Inflammatory macrophage treated with lipopolysaccharide for 1 hour (primary cell): ENCODE measurements at regions not wholly inside any gene's neighbourhood (a gene's known extent, or its start where the extent isn't known, plus 50 kb on each side); places are given as distances from the start of the nearest gene placed in this dataset.
"Not testable (repeated sequence)": the region's sequence is repeated elsewhere in the genome, so short reads cannot be mapped to it uniquely, and the experiment has no call there.

ENCODE experiments used
- DNase-seq, 2 donors: peaks; one replicate each; pipeline ENCODE4 v3.0.0-alpha.2; 2020 to 2022

DNA sequence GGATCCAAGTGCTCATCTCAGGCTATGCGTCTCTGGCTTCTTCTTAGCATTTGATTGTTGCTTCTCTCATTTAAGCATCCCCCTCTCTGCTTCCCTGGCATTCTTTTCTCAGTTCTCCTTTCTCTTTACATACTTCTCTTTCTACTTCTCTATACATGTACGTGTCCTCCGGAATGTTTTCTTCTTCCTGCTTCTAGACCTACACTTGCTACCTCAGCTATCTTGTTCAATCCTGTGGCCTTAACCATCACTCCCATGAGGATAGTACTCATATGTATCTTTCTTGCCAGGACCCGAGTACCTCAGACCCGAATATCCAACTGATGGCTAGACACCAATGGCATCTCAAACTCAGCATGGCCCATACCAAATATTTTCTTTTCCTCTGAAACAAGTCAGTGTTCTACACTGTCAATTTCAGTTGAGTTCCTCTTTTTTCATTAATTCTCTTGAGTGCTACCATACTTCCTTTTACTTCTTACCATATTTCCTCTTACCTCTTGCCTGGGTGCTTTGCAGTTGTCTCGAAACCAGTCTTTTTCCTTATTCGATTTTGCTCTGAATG is 115.1 kb upstream of the SLC38A2 start:
- DNase-seq = peak; percentile 13 to 37

DNA sequence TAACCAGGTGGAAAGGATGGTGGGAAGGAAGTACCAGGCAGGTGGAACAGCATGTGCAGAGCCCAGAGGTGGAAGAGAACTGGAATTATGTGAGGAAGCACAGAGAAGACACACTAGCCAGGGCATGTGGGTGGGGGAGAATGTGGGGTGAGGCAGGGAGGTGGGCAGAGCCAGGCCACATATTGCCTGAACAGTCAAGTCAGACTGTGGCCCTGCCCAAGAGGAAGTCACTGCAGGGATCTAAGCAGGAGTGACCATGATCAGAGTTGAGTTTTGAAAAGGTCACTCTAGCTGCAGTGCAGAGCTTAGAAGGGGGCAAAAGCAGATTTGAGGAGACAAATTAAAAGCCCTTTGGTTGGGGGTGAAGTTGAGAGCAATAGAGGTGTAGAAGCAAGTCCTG is 114.0 kb upstream of the SLC38A2 start:
- peak; percentile 47 to 70 for DNase-seq

DNA sequence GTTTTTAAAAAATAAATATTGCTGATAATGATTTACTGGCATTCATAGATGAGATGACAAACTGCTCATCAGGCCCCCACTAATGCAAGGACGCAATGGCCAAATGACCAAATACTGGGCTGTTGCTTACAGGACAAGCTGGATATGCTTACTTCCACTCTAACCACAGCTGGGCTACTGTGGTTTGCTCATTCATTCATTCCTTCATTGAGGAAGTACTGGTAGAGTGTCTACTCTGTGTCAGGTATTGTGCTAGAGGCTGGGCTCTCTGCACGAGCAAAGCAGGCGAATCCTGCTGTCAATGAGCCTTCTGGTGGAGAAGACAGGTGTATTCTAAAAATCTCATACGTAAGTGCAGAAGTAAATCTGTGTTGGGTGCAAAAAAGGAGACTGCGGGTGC is 113.3 kb upstream of the SLC38A2 start:
- DNase-seq = no peak

DNA sequence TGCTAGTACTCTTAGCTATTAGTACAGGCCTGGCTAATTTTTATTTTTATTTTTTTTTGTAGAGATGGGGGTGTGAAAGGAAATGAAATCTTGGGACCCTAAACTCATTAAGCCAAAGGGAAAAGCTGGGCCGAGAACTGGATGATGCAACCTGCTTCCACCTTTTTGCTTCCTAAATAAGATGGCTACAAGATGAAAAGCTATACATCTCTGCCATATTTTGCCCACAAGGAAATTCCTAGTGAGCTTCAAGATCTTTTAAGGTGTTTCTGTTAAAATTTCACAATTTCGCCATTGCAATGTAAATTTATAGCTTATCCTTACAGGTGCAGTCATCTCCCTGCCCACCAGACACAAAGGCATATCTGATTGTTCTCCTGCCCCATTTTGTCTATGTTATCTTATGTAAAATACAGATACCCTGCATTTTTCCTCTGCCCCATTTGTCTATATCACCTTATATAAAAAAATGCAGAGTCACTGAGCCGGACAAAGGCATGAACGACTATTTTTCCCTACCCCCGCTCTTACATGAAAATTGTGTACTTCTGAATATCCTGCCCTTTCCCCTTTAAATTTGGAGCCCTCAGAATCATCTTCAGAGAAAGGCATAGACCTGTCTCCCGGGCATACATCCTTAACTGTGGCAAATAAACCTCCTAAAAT is 112.0 kb upstream of the SLC38A2 start:
- no peak for DNase-seq

DNA sequence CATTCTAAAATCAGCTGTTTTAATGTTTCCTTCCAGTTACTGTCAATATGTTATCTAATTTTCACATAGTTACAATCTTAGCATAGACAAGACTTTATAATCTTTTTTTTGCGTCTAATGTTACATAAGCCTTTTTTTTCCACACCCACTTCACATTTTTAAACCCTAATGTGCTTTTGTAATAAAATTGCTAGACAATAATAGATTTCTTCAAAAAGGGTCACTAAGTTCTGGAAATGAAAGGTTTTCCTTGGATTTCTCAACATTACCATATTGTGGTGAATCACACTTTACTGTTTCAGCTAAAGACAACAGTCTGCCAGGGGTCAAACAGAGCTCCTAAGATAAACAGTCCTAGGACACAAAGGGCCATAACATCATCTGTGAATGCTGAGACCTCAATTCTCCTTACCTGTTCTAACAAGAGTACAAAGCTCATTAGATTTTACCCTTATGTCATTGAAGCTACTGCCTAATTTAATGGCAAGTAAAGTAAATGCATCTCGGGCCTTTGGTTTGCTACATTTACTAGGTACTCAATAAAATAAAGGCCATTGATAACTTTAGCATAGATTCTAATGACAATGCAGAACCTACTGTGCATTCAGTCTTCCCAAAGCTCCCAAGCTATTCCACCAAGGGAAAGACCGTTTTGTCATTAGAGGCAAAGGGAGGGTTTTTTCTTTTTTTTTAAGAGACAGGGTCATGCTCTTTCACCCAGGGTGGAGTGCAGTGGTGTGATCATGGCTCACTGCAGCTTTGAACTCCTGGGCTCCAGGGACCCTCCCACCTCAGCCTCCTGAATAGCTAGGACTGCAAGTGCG is 111.2 kb upstream of the SLC38A2 start:
- DNase-seq = peak; percentile 52 to 69

DNA sequence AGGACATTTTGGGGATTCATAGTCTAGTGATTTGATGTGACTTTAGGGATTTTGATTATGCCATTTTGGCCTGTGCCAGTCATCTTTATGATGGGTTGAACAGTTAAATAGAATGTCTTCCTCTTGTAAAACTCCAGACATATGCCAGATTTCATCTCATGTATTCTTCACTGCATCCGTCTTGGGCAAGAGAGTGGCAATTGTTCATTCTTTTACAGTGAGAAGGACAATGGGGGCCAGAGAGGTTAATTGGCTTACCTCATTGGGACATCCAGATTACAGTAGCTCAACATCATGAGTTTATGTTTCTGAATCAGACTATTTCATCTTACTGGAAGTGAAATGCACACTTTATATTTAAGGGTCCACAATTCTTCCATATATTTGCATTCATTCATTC is 108.2 kb upstream of the SLC38A2 start:
- DNase-seq = no peak

DNA sequence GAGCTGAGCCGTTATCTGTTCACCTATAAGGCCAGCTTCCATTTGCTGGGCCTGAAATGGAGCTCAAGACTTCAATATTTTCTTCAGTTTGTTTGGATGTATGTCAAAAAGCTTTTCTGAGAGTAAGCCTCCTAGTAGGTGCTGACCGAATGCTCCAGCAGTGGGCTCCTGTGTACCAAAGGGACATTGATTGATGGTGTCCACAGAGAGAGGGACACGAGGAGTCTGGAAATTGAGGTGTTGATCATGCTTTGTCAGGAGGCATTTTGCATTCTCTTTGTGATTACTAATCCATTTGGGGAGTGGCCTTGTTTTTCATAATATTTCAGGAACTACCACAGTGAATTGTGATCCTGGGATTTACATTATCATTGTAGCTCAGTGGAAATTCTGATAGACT is 107.7 kb upstream of the SLC38A2 start:
- no peak for DNase-seq

DNA sequence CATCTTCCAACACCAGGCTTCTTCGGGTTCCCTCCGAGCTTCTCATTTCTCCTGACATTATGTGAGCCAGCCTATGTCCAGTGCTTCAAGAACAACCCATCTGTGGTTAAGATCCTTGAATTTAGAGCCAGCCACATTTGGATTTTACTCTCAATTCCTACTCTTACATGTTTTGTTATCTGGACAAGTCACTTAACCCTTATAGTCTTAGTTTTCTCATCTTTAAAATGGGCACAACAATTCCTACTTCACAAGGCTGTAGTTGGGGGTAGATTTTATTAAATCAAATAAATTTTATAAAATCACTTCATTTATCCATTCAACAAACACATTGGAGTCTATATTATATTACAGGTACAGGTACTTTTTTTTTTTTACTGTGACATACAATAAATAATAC is 105.5 kb upstream of the SLC38A2 start:
- no peak for DNase-seq

DNA sequence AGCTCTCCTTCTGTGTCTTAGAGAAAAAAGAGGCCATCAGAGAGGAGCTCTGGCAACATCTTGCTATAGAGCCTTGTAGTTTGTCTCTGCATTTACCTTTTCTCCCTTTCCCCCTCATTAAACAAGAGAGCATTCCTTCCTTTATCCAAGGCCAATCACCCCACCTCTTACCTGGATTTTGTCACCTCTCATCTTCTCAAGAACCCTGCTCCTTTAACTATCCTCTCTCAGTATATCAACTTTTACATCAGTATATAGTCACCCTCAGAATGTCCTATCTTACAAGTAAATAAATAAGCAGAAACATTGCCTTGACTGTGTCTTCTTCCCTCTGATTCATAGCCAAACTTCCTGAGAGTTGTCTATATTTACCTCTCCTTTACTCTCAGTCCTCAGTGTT is 105.0 kb upstream of the SLC38A2 start:
- DNase-seq = no peak

DNA sequence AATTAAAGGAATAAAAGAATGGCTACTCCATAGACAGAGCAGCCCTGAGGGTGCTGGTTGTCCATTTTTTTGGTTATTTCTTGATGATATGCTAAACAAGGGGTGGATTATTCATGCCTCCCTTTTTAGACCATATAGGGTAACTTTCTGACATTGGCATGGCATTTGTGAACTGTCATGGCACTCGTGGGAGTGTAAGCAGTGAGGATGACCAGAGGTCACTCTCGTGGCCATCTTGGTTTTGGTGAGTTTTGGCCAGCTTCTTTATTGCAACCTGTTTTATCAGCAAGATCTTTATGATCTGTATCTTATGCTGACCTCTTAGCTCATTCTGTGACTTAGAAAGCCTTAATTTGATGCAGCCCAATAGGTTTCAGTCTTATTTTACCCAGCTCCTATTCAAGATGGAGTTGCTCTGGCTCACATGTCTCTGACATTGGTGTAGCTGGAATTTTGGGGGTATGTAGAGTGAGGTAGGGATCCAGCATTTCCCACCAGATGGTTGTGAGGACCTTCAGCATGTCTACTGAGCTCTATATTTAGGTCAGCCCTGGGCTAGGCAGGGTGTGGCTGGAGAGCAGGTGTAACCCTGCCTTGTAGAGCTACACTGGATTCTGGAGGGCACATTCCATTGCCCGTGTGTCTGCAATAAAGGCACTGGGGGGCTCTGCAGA is 103.5 kb upstream of the SLC38A2 start:
- DNase-seq = no peak

DNA sequence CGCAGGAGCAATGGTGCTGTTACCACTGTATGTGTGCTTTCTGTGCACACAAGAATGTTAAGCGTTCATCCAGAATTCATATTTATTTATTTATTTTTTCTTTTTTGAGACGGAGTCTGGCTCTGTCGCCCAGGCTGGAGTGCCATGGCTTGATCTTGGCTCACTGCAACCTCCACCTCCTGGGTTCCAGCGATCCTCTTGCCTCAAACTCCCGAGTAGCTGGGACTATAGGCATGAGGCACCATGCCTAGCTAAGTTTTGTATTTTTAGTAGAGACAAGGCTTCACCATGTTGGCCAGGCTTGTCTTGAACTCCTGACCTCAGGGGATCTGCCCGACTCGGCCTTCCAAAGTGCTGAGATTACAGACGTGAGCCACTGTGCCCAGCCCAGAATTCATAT is 101.8 kb upstream of the SLC38A2 start:
- not testable (repeated sequence) for DNase-seq

DNA sequence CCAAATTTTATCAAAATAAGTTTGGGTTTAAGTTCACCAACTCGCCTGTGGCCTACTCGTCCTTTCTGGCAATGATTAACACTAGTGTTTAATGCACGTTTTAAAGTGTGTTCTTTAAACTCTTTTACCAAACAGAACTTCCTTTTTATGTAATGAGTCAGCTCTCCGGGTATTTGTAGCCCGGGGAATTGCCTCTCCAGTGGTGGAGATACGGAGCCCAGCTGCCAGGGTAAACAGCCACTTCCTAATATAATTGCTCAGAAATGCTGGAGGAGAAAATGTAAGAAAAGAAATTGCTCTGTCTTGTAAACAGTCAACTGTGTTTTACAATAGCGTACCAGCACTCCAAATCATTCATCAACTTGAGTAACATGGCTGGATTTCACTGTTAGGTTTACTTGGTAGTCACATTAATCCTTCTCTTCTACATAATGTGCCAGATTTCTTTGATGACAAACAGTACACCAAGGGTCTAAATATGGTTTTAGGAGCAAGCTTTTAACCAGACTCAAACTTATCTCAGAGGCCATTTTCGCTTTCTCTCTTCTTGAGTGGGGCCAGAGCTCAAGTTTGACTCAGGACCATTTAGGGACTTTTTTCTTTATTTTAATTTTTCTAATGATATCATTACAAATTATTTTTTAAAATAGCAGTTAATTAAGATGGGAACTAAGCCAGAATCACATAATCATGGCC is 101.2 kb upstream of the SLC38A2 start:
- DNase-seq = peak; percentile 81 to 84

DNA sequence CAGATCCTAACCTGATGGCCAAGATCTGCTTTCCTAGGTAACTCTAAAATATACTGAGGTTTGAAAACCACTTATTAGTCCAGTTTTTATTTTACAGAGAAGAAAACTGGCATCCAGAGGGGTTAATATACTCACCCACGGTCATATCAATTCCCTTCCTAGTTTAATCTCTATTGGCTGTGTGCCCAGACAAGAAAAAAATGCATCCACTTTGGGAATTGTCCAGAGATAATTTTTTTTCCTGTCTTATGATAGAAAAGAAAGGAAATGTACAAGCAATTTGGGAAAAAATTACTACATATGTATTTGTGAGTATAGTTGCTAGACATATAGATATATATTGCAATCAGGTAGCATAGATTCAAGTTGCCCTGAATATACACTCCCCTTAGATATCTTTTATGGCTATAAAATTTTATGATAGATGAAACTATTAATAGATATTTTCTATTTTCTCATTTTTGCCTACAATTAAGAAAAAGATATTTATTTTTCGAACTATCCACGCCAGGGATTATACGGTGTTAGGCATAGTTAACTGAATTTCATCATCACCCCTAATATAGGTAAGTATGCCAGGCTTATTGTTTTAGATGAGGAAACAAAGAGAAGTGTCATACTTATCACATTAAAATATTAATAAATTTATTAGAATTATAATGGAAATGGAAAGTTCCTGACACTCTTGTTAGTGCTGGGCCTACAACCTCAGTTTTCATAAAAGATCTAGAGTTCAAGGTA is 100.5 kb upstream of the SLC38A2 start:
- DNase-seq = no peak

DNA sequence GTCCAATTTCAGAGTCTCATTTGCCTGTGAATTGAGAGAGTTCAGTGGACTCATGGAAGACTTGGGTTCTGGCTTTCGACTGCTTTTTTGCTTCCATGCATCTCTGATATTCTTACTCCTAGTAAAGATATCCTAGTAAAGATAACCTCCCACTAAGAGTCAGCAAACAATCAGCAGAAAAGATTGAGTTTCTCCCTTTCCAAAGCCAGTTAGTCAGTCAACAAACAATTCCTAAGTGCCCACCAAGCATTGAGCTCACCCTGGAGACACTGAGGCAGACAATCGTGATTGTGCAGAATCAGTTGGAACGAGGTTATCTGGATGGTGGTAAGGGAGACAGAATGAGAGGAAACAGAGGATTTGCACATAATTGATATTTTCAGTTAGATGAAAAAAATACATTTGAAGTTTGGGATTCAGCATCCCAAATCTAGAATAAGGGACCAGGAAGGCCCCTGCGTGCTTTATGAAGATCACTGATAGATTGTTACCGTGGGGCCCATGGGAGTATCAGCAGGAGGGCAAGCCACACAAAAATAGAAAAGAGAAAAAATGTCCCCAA is 99.7 kb upstream of the SLC38A2 start:
- no peak for DNase-seq

DNA sequence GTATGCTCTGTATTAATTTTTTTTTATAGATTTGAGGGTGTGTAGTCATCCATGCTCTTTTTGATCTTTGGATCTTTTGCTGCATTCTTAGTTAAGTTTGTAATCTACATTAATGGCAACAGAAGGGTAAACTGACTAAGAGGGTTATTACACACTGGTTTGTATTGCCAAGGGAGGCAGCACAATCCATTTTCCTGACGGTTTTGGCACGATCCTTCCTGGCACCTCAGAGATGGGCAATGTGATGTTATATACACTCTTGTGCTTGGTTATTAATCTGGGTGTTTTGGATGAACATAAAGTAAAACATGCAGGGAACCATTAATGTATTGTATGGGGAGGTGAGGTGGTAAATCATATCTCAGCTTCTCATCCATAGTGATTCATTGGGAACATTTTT is 98.8 kb upstream of the SLC38A2 start:
- no peak for DNase-seq

DNA sequence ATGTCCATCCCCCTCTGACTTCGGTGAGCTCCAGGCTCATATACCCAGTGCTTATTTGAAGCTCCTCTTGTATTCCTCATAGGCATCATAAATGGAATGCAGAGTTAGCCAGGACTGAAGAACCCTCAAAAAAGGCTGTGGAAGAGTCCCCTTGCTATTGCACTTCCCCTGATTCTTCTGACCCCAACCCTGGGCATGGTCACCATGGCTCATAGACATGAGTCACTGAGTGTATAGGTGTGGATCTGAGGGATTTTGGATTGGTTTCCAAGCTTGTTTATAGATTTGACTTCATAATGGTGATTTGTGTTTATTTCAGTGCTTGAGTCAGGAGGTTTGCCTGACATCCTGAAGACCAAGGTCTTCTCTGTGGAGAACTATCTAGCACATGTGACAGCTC is 98.4 kb upstream of the SLC38A2 start:
- no peak for DNase-seq

DNA sequence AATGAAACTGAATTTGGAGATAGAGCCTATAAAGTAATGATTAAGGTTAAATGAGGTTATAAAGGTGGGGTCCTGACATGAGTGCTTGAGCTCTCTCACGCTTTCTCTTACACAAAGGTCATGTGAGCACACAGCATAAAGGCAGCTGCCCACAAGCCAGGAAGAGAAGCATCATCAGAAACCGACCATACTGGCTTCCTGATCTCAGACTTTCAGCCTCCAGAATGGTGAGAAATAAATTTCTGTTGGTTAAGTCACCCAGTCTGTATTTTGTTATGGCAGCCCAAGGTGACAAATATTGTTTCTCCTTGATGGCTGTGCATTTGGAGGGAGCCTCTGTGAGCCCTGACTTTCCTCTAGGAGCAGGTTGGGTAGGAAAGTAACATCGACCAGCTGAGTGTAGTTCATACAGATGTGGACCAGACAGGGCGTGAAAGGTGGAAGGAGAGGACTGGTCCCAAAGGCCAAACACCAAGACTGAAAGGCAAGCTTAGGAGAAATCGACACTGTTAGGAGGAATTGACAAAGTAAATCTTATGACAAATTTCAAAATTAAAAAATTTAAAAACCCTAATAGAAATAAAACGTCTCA is 97.6 kb upstream of the SLC38A2 start:
- peak in 1 of 2 donors; percentile 45 for DNase-seq

DNA sequence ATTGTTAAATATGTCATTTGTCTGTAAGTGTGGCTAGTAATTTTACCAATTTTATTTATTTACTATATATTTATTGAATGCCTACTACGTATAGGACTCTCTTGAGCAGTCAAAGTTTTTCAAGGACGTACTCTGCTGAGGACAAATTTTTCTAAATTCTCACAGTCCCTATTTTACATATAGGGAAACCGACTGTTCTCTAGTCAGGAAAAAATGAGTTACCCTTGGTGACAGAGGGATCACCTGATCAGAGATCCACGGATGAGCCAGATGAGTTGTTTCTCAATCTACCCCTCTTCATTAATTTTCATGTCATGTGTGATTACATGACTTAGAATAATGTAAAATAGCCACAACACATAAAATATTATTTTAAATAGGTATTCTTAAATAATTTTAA is 96.2 kb upstream of the SLC38A2 start:
- no peak for DNase-seq

DNA sequence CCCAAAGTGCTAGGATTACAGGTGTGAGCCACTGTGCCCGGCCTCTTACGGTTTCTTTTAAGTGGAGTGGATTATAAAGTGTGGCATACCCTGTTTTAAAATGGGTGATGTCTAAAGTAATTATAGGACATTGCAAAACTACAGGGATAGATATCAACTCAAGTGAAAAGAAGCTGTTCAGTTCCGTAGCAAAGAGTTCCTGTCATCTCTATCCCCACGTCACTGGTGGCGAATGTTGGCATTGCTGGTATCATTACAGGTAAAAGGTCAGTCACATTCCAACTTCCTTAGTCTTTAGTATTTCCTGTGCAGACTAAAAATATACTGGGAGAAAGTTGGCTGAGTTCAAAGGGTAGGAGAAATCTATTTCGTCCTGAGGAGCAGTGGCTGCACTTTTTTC is 95.6 kb upstream of the SLC38A2 start:
- no peak for DNase-seq

DNA sequence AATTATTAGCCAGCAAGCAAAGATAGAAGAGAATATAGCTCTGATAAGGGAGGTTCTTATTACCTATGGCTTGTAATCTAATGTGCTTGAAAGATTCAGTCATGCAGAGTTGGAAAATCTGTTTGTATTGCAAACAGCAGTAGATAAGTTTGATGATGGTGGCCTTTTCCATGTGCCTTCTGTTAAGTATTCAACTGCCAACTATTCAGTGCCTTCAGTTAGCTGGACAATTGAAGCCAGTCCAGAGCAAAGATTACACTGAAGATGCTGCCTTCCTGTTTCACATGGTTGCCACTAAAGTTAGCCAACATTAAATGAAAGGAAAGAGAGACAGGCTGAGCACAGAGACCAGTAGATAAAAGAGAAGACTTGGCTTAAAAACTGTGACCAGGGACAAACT is 92.7 kb upstream of the SLC38A2 start:
- DNase-seq = no peak

DNA sequence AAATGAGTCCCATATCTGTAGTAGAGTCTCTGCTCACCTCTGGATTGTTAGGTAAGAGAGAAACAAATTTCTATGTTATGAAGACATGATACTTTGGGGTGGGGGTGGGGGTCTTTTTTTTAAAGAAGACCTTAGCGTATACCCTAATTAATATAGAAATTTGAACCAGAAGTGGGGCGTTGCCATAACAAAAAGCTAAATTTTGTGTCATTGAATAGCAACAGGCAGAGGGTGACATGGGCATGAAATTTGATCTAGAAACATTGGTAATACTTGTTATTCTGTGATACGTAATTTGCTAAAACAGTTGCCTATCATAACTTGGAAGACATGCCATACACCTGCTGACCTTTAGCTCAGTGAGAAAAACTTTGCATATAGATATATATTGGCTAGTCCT is 92.3 kb upstream of the SLC38A2 start:
- DNase-seq = no peak
